Astrocyte (in vitro differentiated cells and primary cell): ENCODE measurements at regions not wholly inside any gene's neighbourhood (a gene's known extent, or its start where the extent isn't known, plus 50 kb on each side); places are given as distances from the start of the nearest gene placed in this dataset.

Experiments
- EZH2 ChIP-seq: IDR thresholded peaks from 2 replicates; pipeline ENCODE4 v1.6.1; 2012; ENCODE audit warnings: mild to moderate bottlenecking, low read length, inconsistent platforms; ENCODE audit not compliant: insufficient read depth
- TF ChIP-seq, protein P1 (sequence below): IDR thresholded peaks from 2 replicates; pipeline ENCODE4 v1.5.1; 2011; ENCODE audit warnings: low read depth, mild to moderate bottlenecking, inconsistent platforms, low read length, moderate library complexity; ENCODE audit not compliant: insufficient read depth

DNA sequence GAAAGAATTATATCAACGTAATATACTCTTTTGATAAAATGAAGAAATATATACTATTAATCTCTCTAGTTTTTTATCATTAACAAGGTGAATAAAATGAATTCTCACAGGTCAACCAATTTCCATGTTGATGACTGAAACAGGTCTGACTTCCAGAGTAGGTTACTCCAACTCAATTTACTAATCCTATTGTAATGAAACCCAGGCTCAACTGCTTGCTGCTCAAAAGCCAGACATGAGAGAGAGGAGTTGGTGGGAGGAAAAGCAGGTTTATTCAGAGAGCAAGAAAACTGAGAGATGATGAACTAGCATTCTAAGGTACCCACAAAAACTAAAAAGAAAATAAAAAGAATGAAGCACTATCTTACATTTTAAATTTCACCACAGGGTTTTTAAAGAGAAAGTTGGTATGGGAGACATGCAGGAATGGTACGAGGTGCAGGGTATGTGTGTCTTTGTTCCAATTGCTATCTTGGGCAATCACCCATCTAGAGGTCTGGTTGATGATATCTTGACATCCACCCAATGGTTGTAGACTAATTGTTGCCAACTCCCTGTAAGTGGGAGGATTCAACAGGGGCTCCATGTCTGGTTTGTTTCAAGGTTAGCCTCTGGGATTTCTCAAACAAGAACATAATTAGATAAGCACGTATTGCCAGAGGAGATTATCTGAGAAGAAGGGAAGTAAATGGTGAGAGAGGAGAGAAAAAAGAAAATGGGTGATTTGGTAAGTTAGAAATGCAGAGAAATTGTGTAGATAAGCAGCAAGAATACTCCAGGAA is 471.4 kb upstream of the REG3G start:
- TF ChIP-seq, protein P1, sequence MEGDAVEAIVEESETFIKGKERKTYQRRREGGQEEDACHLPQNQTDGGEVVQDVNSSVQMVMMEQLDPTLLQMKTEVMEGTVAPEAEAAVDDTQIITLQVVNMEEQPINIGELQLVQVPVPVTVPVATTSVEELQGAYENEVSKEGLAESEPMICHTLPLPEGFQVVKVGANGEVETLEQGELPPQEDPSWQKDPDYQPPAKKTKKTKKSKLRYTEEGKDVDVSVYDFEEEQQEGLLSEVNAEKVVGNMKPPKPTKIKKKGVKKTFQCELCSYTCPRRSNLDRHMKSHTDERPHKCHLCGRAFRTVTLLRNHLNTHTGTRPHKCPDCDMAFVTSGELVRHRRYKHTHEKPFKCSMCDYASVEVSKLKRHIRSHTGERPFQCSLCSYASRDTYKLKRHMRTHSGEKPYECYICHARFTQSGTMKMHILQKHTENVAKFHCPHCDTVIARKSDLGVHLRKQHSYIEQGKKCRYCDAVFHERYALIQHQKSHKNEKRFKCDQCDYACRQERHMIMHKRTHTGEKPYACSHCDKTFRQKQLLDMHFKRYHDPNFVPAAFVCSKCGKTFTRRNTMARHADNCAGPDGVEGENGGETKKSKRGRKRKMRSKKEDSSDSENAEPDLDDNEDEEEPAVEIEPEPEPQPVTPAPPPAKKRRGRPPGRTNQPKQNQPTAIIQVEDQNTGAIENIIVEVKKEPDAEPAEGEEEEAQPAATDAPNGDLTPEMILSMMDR, result no peak
- no peak for TF ChIP-seq EZH2
